ENCODE measurements at regions not wholly inside any gene's neighbourhood (a gene's known extent, or its start where the extent isn't known, plus 50 kb on each side); places are given as distances from the start of the nearest gene placed in this dataset.

DNA sequence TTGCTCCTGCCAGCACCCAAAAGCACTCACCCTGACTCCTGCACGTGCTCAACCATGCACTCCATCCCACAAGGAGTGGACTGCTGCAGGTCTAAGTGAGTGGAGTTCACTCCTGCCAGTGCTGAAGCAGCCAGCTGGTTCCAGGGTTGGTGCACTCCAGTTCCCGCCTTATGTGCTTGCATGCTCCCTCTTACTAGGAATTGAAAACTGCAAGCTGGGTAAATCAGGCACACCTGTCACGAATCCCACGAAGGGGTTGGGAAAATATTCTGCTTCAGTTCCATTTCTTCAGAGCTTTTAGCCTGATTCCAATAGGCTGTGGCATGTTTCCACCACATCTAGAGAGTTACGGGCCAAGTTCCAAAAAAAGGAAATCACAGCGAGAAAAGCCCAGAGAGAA is 1365.5 kb upstream of the CHAC2 start:
- H3K4me3 ChIP-seq (ENCODE audit: control insufficient read depth, low read depth, low read length) = no peak overlapping the region
- no peak for DNase-seq (ENCODE audit: low read depth)
- TF ChIP-seq, protein P1, sequence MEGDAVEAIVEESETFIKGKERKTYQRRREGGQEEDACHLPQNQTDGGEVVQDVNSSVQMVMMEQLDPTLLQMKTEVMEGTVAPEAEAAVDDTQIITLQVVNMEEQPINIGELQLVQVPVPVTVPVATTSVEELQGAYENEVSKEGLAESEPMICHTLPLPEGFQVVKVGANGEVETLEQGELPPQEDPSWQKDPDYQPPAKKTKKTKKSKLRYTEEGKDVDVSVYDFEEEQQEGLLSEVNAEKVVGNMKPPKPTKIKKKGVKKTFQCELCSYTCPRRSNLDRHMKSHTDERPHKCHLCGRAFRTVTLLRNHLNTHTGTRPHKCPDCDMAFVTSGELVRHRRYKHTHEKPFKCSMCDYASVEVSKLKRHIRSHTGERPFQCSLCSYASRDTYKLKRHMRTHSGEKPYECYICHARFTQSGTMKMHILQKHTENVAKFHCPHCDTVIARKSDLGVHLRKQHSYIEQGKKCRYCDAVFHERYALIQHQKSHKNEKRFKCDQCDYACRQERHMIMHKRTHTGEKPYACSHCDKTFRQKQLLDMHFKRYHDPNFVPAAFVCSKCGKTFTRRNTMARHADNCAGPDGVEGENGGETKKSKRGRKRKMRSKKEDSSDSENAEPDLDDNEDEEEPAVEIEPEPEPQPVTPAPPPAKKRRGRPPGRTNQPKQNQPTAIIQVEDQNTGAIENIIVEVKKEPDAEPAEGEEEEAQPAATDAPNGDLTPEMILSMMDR (IDR thresholded peaks at IDR 0.05; ENCODE audit: control insufficient read depth, insufficient read depth, low read depth, low read length, missing control alignments) = no peak

DNA sequence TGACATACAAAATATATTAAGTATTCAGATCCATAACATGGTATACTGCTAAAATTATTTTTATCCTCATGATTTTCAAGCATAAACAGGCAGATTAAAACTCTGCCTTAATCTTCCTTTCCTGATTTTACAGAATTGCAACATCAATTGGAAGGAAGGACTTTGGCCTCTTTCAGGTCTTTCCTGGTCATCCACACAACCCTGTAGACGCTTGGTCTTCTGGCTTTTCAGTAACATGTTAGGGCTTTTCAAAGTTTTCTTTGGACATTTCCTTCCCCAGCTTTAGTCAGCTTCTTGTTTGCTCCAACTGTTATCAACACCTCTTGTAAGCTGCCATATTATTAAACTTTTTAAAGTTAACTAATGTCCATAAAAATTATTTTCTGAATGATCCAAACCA is 1364.9 kb upstream of the NRXN1 start:
- no peak for DNase-seq (ENCODE audit: low read depth)
- no peak overlapping the region for H3K4me3 ChIP-seq (ENCODE audit: control insufficient read depth, low read depth, low read length)
- TF ChIP-seq, protein P1 (IDR thresholded peaks at IDR 0.05; ENCODE audit: control insufficient read depth, insufficient read depth, low read depth, low read length, missing control alignments) = no peak

DNA sequence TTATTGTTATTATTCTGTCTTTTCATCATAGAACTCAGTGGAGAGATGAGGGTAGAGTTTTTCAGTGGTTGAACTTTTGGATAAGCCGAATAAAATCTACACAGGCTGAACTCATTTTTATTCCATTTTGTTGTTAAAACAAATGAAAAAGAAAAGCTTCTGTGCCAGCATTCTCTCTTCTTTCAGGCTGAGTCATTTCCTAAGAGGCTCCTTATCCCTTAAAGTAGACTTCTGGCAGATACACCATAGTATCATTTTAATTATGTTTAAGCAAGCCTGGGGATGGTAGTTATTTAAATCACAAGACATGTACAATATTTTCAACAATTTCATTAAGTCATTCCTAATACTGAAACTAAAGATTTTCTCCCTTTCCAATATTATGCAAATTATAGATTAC is 1364.0 kb upstream of the NRXN1 start:
- TF ChIP-seq, protein P1 (IDR thresholded peaks at IDR 0.05; ENCODE audit: control insufficient read depth, insufficient read depth, low read depth, low read length, missing control alignments) = no peak
- DNase-seq (ENCODE audit: low read depth) = no peak
- H3K4me3 ChIP-seq (ENCODE audit: control insufficient read depth, low read depth, low read length) = no peak overlapping the region

DNA sequence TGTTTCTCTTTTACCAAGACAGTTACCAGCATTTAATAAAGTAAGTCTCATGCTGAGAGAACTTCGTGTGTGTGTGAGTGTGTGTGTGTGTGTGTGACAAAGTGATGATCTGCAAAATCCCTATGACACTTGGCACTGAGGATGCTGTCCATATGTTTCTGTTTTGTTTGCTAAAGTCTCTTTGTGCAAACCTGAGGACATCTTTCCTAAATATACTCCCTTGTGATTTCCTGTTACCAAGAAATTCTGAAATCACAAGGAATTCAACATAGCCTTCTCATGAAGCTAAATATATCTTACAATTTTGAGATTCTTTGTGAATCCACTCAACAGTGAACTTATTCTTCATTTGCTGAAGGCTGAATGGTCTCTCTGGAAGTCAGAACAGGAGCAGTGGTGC is 1359.7 kb upstream of the NRXN1 start:
- no peak for DNase-seq (ENCODE audit: low read depth)
- TF ChIP-seq, protein P1 (IDR thresholded peaks at IDR 0.05; ENCODE audit: control insufficient read depth, insufficient read depth, low read depth, low read length, missing control alignments) = no peak
- H3K4me3 ChIP-seq (ENCODE audit: control insufficient read depth, low read depth, low read length) = no peak overlapping the region

DNA sequence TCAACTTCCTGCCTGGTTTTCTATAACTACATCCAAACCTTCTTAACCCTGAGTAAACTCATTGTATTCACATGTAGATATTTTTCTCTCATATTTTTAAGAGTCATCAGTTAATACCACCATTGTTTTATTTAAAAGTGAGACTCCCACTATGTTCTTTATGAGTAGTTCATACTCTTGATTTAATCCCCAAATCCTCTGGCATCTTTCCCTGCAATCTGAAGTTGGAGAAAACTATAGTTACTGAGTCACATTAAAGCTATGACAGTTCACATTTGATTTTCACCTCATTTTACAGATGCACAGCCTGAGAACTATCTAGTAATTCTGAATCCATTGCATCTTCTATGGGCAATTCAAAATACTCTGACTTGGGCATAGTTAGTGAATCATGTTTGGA is 1358.7 kb upstream of the NRXN1 start:
- no peak for DNase-seq (ENCODE audit: low read depth)
- no peak overlapping the region for H3K4me3 ChIP-seq (ENCODE audit: control insufficient read depth, low read depth, low read length)
- TF ChIP-seq, protein P1 (IDR thresholded peaks at IDR 0.05; ENCODE audit: control insufficient read depth, insufficient read depth, low read depth, low read length, missing control alignments) = no peak

DNA sequence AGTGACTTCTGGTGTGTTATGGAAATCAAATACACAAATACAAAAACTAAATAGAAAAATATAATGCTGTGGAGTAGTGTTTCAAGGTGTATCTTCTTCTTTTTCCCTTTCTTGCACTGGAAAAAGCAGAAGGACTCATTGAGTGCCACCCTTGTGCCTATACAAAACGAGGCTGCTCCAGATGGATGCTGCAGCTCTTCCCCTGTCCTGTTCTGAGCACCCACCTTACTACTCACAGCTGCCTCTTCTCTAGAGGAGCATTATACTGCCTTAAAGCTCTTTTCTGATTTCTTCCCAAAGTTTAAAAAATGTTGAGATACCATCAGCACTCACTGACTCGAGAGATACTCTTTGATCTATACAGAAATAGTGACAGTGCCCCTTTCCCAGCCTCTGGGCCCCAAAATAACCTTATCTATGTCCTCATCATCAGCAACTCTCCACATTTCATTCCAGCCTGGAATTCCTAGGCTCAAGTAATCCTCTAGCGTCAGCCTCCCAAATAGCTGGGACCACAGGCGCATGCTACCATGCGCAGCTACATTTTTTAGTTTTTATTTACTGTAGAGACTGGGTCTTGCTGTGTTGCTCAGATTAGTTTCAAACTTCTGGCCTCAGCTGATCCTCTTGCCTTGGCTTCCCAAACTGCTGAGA is 1356.1 kb upstream of the NRXN1 start:
- TF ChIP-seq, protein P1 (IDR thresholded peaks at IDR 0.05; ENCODE audit: control insufficient read depth, insufficient read depth, low read depth, low read length, missing control alignments) = no peak
- DNase-seq (ENCODE audit: low read depth) = no peak
- H3K4me3 ChIP-seq (ENCODE audit: control insufficient read depth, low read depth, low read length) = no peak overlapping the region
